T-helper 2 cell treated with Interferon-gamma antibody and Interleukin-4, amounts not matched to agents 5 μg/mL and 100 μg/mL, for 36 hours (primary cell): ENCODE measurements at regions not wholly inside any gene's neighbourhood (a gene's known extent, or its start where the extent isn't known, plus 50 kb on each side); places are given as distances from the start of the nearest gene placed in this dataset.

ENCODE experiments used
- DNase-seq: peaks from one replicate; pipeline ENCODE4 v3.0.0; 2021; ENCODE audit warnings: low spot score
- H3K27ac Mint-ChIP-seq: one replicate; pipeline ENCODE4 v1.8.0; 2021; ENCODE audit warnings: mild to moderate bottlenecking, mixed read lengths
- H3K27me3 Mint-ChIP-seq: one replicate; pipeline ENCODE4 v1.8.0; 2021; ENCODE audit warnings: low read depth, mixed read lengths
- H3K36me3 Mint-ChIP-seq: one replicate; pipeline ENCODE4 v1.8.0; 2021; ENCODE audit warnings: low read depth, mixed read lengths
- H3K4me1 Mint-ChIP-seq: one replicate; pipeline ENCODE4 v1.8.0; 2021; ENCODE audit warnings: low read depth, mixed read lengths
- H3K4me3 Mint-ChIP-seq: one replicate; pipeline ENCODE4 v1.8.0; 2022; ENCODE audit warnings: mild to moderate bottlenecking, moderate library complexity, mixed read lengths
- H3K9me3 Mint-ChIP-seq: one replicate; pipeline ENCODE4 v1.8.0; 2021; ENCODE audit warnings: mixed read lengths

- DNase-seq, result no peak
- Mint-ChIP-seq H3K4me3 (no peak overlapping the region), H3K27me3 (no peaks in the 10 kb centered on the region), H3K9me3 (peaks cover 14% of the 10 kb centered on the region), H3K4me1 (peaks cover 9% of the 10 kb centered on the region), H3K27ac (no peak overlapping the region), H3K36me3 (peaks cover 14% of the 10 kb centered on the region)
Observed at GRCh38 chr14:97489750-97490149, 692.6 kb downstream of the VRK1 start.

- Mint-ChIP-seq H3K4me1 (peaks cover 9% of the 10 kb centered on the region), H3K36me3 (peaks cover 14% of the 10 kb centered on the region), H3K27ac (no peak overlapping the region), H3K27me3 (no peaks in the 10 kb centered on the region), H3K4me3 (no peak overlapping the region), H3K9me3 (peaks cover 14% of the 10 kb centered on the region)
- no peak for DNase-seq
Observed at GRCh38 chr14:97490521-97491070, 693.4 kb downstream of the VRK1 start.

- Mint-ChIP-seq H3K4me3 (no peak overlapping the region), H3K36me3 (peaks cover 14% of the 10 kb centered on the region), H3K27ac (no peak overlapping the region), H3K9me3 (peaks cover 14% of the 10 kb centered on the region), H3K4me1 (peaks cover 9% of the 10 kb centered on the region), H3K27me3 (no peaks in the 10 kb centered on the region)
- DNase-seq, result no peak
Observed at GRCh38 chr14:97491697-97492096, 694.5 kb downstream of the VRK1 start.

GRCh38 chr14:97499790-97500481 is 702.8 kb downstream of the VRK1 start:
- H3K27ac Mint-ChIP-seq, result no peak overlapping the region
- peaks cover 4% of the 10 kb centered on the region for H3K9me3 Mint-ChIP-seq
- peaks cover 2% of the 10 kb centered on the region for H3K27me3 Mint-ChIP-seq
- no peak overlapping the region for H3K4me3 Mint-ChIP-seq
- DNase-seq, result no peak
- H3K36me3 Mint-ChIP-seq, result no peaks in the 10 kb centered on the region
- peaks cover 1% of the 10 kb centered on the region for H3K4me1 Mint-ChIP-seq

- Mint-ChIP-seq H3K9me3 (peaks cover 31% of the 10 kb centered on the region), H3K27ac (no peak overlapping the region)
Observed at GRCh38 chr14:97506626-97507025, 709.4 kb downstream of the VRK1 start.

GRCh38 chr14:97513891-97514290 is 716.7 kb downstream of the VRK1 start:
- H3K4me3 Mint-ChIP-seq, result no peak overlapping the region
- H3K4me1 Mint-ChIP-seq, result no peaks in the 10 kb centered on the region
- H3K9me3 Mint-ChIP-seq, result peaks cover 11% of the 10 kb centered on the region

More at GRCh38 chr14:97506626-97507025, 709.4 kb downstream of the VRK1 start:
- peaks cover 21% of the 10 kb centered on the region for H3K36me3 Mint-ChIP-seq
- H3K4me3 Mint-ChIP-seq, result no peak overlapping the region
- peaks cover 8% of the 10 kb centered on the region for H3K4me1 Mint-ChIP-seq
- no peaks in the 10 kb centered on the region for H3K27me3 Mint-ChIP-seq
- DNase-seq, result no peak

GRCh38 chr14:97517566-97518234 is 720.5 kb downstream of the VRK1 start:
- no peak for DNase-seq
- peaks cover 4% of the 10 kb centered on the region for H3K4me1 Mint-ChIP-seq
- H3K27ac Mint-ChIP-seq, result no peak overlapping the region
- H3K36me3 Mint-ChIP-seq, result no peaks in the 10 kb centered on the region
- H3K4me3 Mint-ChIP-seq, result no peak overlapping the region
- no peaks in the 10 kb centered on the region for H3K27me3 Mint-ChIP-seq
- peaks cover 6% of the 10 kb centered on the region for H3K9me3 Mint-ChIP-seq

More at GRCh38 chr14:97513891-97514290, 716.7 kb downstream of the VRK1 start:
- no peaks in the 10 kb centered on the region for H3K27me3 Mint-ChIP-seq
- no peak for DNase-seq
- peaks cover 4% of the 10 kb centered on the region for H3K36me3 Mint-ChIP-seq
- no peak overlapping the region for H3K27ac Mint-ChIP-seq

GRCh38 chr14:97523936-97524335 is 726.8 kb downstream of the VRK1 start:
- no peaks in the 10 kb centered on the region for H3K36me3 Mint-ChIP-seq
- H3K4me1 Mint-ChIP-seq, result peaks cover 21% of the 10 kb centered on the region
- no peak for DNase-seq
- H3K4me3 Mint-ChIP-seq, result no peak overlapping the region
- H3K27ac Mint-ChIP-seq, result no peak overlapping the region
- no peaks in the 10 kb centered on the region for H3K27me3 Mint-ChIP-seq
- peaks cover 8% of the 10 kb centered on the region for H3K9me3 Mint-ChIP-seq

GRCh38 chr14:97524589-97525319 is 727.6 kb downstream of the VRK1 start:
- Mint-ChIP-seq H3K27me3 (no peaks in the 10 kb centered on the region), H3K27ac (peak overlapping the region; percentile 56), H3K4me3 (peak overlapping the region; percentile 28), H3K4me1 (peaks cover 21% of the 10 kb centered on the region), H3K9me3 (peaks cover 8% of the 10 kb centered on the region), H3K36me3 (no peaks in the 10 kb centered on the region)
- no peak for DNase-seq

GRCh38 chr14:97527993-97528392 is 730.8 kb downstream of the VRK1 start:
- H3K9me3 Mint-ChIP-seq, result no peaks in the 10 kb centered on the region
- no peak overlapping the region for H3K4me3 Mint-ChIP-seq
- peaks cover 17% of the 10 kb centered on the region for H3K4me1 Mint-ChIP-seq
- no peaks in the 10 kb centered on the region for H3K27me3 Mint-ChIP-seq
- no peak overlapping the region for H3K27ac Mint-ChIP-seq
- no peak for DNase-seq
- no peaks in the 10 kb centered on the region for H3K36me3 Mint-ChIP-seq

GRCh38 chr14:97532052-97532451 is 734.9 kb downstream of the VRK1 start:
- DNase-seq, result no peak
- Mint-ChIP-seq H3K36me3 (no peaks in the 10 kb centered on the region), H3K4me3 (no peak overlapping the region), H3K27me3 (no peaks in the 10 kb centered on the region), H3K27ac (no peak overlapping the region), H3K9me3 (no peaks in the 10 kb centered on the region), H3K4me1 (peaks cover 4% of the 10 kb centered on the region)

GRCh38 chr14:97536421-97536820 is 739.2 kb downstream of the VRK1 start:
- H3K27me3 Mint-ChIP-seq, result no peaks in the 10 kb centered on the region
- no peak overlapping the region for H3K27ac Mint-ChIP-seq
- DNase-seq, result no peak
- H3K4me3 Mint-ChIP-seq, result no peak overlapping the region
- peaks cover 2% of the 10 kb centered on the region for H3K36me3 Mint-ChIP-seq
- H3K9me3 Mint-ChIP-seq, result no peaks in the 10 kb centered on the region
- peaks cover 24% of the 10 kb centered on the region for H3K4me1 Mint-ChIP-seq

GRCh38 chr14:97538749-97539410 is 741.7 kb downstream of the VRK1 start:
- peak overlapping the region; percentile 34 for H3K27ac Mint-ChIP-seq
- no peaks in the 10 kb centered on the region for H3K9me3 Mint-ChIP-seq
- no peaks in the 10 kb centered on the region for H3K27me3 Mint-ChIP-seq
- no peak overlapping the region for H3K4me3 Mint-ChIP-seq
- DNase-seq, result no peak
- H3K4me1 Mint-ChIP-seq, result peaks cover 35% of the 10 kb centered on the region
- peaks cover 2% of the 10 kb centered on the region for H3K36me3 Mint-ChIP-seq
